K562 (cell line): ENCODE measurements at regions not wholly inside any gene's neighbourhood (a gene's known extent, or its start where the extent isn't known, plus 50 kb on each side); places are given as distances from the start of the nearest gene placed in this dataset.

Experiments
- CREB1 ChIP-seq, 2 experiments: sonication (generic) in 1 of 2; formaldehyde crosslinking in 1 of 2; IDR thresholded peaks; 2 replicates each; pipeline versions ENCODE4 v1.6.1 to v1.8.0; 2012 to 2022; ENCODE audit warnings: inconsistent platforms in 1 of 2, mild to moderate bottlenecking in 1 of 2, missing genetic modification reagents in 1 of 2, moderate library complexity in 1 of 2
- E2F5 ChIP-seq: sonication (generic); formaldehyde crosslinking; IDR thresholded peaks from 2 replicates; pipeline ENCODE4 v1.8.0; 2022; ENCODE audit warnings: mild to moderate bottlenecking, missing genetic modification reagents
- ESRRA ChIP-seq: fragments of 450-650 bp; IDR thresholded peaks from 2 replicates; pipeline ENCODE4 v1.6.1; 2014; ENCODE audit warnings: low read depth, mild to moderate bottlenecking, moderate library complexity, borderline replicate concordance
- HMG20A ChIP-seq: fragments of 450-650 bp; formaldehyde crosslinking; conservative IDR thresholded peaks from 2 replicates; pipeline ENCODE4 v1.4.0; 2020; ENCODE audit warnings: mild to moderate bottlenecking, mixed read lengths
- JUN ChIP-seq, 2 experiments: sonication (generic) in 1 of 2; formaldehyde crosslinking in 1 of 2; IDR thresholded peaks; 2 replicates each; pipeline versions ENCODE4 v1.6.1 to v1.8.0; 2012 to 2022; ENCODE audit warnings: borderline replicate concordance in 2 of 2, mild to moderate bottlenecking in 2 of 2, improper control_type of control experiment in 1 of 2, low read depth in 1 of 2, low read length in 1 of 2, missing genetic modification reagents in 1 of 2
- MTA3 ChIP-seq: fragments of 450-650 bp; formaldehyde crosslinking; IDR thresholded peaks from 2 replicates; pipeline ENCODE4 v1.6.1; 2017; ENCODE audit warnings: mild to moderate bottlenecking, borderline replicate concordance
- SETDB1 ChIP-seq: IDR thresholded peaks from one replicate; pipeline ENCODE4 v1.6.1; 2012; ENCODE audit warnings: low read length, control low read depth, inconsistent platforms
- TCF7L2 ChIP-seq: fragments of 150-350 bp; IDR thresholded peaks from 2 replicates; pipeline ENCODE4 v1.6.1; 2016; ENCODE audit warnings: low read depth, mild to moderate bottlenecking, low read length, moderate library complexity
- USF2 ChIP-seq: sonication (generic); formaldehyde crosslinking; IDR thresholded peaks from 2 replicates; pipeline ENCODE4 v1.5.0; 2020; ENCODE audit warnings: missing genetic modification reagents
- ZBTB7A ChIP-seq: IDR thresholded peaks from 2 replicates; pipeline ENCODE4 v1.6.1; 2011; ENCODE audit warnings: low read depth, mild to moderate bottlenecking, low read length, moderate library complexity, borderline replicate concordance; ENCODE audit not compliant: control insufficient read depth
- ZFP91 ChIP-seq: sonication (generic); formaldehyde crosslinking; IDR thresholded peaks from 2 replicates; pipeline ENCODE4 v1.8.0; 2022; ENCODE audit warnings: mild to moderate bottlenecking, missing genetic modification reagents

- TF ChIP-seq E2F5 (CRISPR knock-in tag) (no peak), ZFP91 (CRISPR knock-in tag) (no peak), TCF7L2 (no peak), ZBTB7A (no peak), USF2 (CRISPR knock-in tag) (no peak), ESRRA (no peak), MTA3 (no peak), CREB1 (IDR thresholded peaks at IDR 0.05) (no peak), CREB1 (CRISPR knock-in tag; IDR thresholded peaks at IDR 0.05) (no peak), SETDB1 (no peak), HMG20A (CRISPR knock-in tag) (no peak), JUN (IDR thresholded peaks at IDR 0.05; ENCODE audit: borderline replicate concordance, low read depth, low read length) (no peak), JUN (CRISPR knock-in tag; IDR thresholded peaks at IDR 0.05; ENCODE audit: borderline replicate concordance) (no peak)
These were observed 462.0 kb downstream of the GABRG1 start for GRCh38 chr4:45661893-45662292.
